ENCODE measurements at regions not wholly inside any gene's neighbourhood (a gene's known extent, or its start where the extent isn't known, plus 50 kb on each side); places are given as distances from the start of the nearest gene placed in this dataset.

DNA sequence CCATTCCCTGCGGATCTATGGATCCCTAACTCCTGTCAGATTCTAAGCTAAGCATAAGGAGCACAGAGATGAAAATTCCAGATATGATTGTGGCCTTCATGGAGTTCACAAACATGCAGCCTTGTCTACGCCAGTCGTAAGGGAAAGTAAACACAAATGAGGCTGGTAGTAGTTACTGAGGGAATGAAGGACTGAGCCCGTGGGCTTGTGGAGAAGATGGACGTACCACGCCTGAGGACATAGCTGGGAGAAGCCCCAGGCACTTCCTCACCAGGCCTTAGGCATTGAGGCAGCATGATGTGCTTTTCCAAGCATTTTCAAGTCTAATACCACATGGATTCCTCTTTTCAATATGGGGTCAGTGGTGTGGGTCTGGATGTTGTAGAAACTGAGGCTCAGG lies 515.2 kb downstream of the BCL11B start:
- no peak for DNase-seq
- no peaks in the 10 kb centered on the region; the same call in none of the 2 replicates for H3K27me3 Mint-ChIP-seq (ENCODE audit: insufficient read depth)
- H3K36me3 Mint-ChIP-seq (ENCODE audit: low read depth), result no peaks in the 10 kb centered on the region; the same call in 1 of the 2 replicates
- no peaks in the 10 kb centered on the region for H3K4me1 Mint-ChIP-seq (ENCODE audit: low read depth)
- no peak overlapping the region for H3K4me3 Mint-ChIP-seq
- H3K27ac Mint-ChIP-seq, result no peak overlapping the region
- TF ChIP-seq, protein P1, sequence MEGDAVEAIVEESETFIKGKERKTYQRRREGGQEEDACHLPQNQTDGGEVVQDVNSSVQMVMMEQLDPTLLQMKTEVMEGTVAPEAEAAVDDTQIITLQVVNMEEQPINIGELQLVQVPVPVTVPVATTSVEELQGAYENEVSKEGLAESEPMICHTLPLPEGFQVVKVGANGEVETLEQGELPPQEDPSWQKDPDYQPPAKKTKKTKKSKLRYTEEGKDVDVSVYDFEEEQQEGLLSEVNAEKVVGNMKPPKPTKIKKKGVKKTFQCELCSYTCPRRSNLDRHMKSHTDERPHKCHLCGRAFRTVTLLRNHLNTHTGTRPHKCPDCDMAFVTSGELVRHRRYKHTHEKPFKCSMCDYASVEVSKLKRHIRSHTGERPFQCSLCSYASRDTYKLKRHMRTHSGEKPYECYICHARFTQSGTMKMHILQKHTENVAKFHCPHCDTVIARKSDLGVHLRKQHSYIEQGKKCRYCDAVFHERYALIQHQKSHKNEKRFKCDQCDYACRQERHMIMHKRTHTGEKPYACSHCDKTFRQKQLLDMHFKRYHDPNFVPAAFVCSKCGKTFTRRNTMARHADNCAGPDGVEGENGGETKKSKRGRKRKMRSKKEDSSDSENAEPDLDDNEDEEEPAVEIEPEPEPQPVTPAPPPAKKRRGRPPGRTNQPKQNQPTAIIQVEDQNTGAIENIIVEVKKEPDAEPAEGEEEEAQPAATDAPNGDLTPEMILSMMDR (IDR thresholded peaks at IDR 0.05), result no peak
- peaks cover 70% of the 10 kb centered on the region for H3K9me3 Mint-ChIP-seq

DNA sequence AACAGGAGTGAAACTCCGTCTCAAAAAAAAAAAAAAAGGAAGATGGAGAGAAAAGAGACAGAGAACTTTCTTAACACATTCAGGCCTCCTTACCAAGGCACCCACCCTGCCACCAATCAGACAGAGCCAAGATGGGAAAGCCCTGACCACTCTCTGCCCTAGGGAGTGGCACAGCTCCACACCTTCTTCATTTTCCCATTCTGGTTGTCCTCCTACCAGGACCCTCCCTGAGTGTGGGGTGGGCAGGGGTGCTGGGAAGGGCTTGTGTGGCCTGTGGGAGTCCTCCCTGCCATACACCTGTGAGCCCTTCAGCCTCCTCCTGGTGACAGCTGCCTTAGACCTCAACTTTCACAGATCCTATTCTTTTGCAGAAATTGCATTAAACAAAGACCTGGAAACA lies 513.6 kb downstream of the BCL11B start:
- peaks cover 71% of the 10 kb centered on the region for H3K9me3 Mint-ChIP-seq
- no peaks in the 10 kb centered on the region for H3K4me1 Mint-ChIP-seq (ENCODE audit: low read depth)
- TF ChIP-seq, protein P1 (IDR thresholded peaks at IDR 0.05), result no peak
- no peak for DNase-seq
- no peaks in the 10 kb centered on the region; the same call in none of the 2 replicates for H3K27me3 Mint-ChIP-seq (ENCODE audit: insufficient read depth)
- H3K36me3 Mint-ChIP-seq (ENCODE audit: low read depth), result peaks cover 6% of the 10 kb centered on the region; the same call in 1 of the 2 replicates
- no peak overlapping the region for H3K27ac Mint-ChIP-seq
- no peak overlapping the region for H3K4me3 Mint-ChIP-seq

DNA sequence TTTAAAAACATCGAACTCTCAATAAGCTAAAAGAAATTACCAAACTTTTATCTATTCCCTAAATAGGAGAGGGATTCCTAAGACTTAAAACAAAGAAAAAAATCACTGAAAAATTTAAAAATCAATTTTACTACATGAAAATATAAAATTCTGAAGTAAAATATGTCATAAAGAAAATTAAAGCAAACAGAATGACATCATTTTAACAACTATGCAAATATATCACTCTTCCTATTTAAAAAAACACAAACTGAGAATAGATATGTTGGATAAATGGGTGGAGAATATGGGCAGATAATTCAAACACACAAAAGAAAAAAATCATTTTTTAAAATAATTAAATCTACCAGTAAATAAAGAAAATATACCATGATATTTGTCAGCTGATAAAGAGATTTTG lies 510.0 kb downstream of the BCL11B start:
- H3K4me1 Mint-ChIP-seq (ENCODE audit: low read depth), result no peaks in the 10 kb centered on the region
- H3K9me3 Mint-ChIP-seq, result peaks cover 63% of the 10 kb centered on the region
- TF ChIP-seq, protein P1 (IDR thresholded peaks at IDR 0.05), result no peak
- H3K27ac Mint-ChIP-seq, result no peak overlapping the region
- peaks cover 6% of the 10 kb centered on the region; the same call in 1 of the 2 replicates for H3K36me3 Mint-ChIP-seq (ENCODE audit: low read depth)
- peaks cover 1% of the 10 kb centered on the region for H3K27me3 Mint-ChIP-seq (ENCODE audit: insufficient read depth)
- DNase-seq, result no peak
- no peak overlapping the region for H3K4me3 Mint-ChIP-seq

DNA sequence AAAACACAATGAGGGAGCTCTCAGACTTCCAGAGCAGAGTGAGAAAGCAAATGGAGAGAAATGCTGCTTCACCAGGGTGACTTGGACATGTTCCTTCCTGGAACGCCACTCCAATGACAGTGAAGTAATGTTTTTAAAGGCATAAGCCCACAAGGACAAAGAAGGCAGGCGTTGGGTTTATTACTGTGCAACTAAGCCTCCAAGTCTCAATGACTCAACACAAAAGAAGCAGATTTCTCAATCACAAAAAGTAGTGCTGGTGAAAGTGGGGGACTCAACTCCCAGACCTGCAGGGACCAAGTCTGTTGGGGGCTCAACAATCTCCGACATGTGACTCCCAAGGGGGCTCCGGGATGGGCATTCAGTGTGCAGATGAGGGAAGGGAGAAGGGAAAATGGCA lies 505.2 kb downstream of the BCL11B start:
- peaks cover 2% of the 10 kb centered on the region; the same call in 1 of the 2 replicates for H3K27me3 Mint-ChIP-seq (ENCODE audit: insufficient read depth)
- no peaks in the 10 kb centered on the region for H3K4me1 Mint-ChIP-seq (ENCODE audit: low read depth)
- H3K9me3 Mint-ChIP-seq, result peaks cover 57% of the 10 kb centered on the region
- no peak overlapping the region for H3K4me3 Mint-ChIP-seq
- peaks cover 6% of the 10 kb centered on the region; the same call in 1 of the 2 replicates for H3K36me3 Mint-ChIP-seq (ENCODE audit: low read depth)
- no peak overlapping the region for H3K27ac Mint-ChIP-seq
- no peak for DNase-seq
- TF ChIP-seq, protein P1 (IDR thresholded peaks at IDR 0.05), result no peak

DNA sequence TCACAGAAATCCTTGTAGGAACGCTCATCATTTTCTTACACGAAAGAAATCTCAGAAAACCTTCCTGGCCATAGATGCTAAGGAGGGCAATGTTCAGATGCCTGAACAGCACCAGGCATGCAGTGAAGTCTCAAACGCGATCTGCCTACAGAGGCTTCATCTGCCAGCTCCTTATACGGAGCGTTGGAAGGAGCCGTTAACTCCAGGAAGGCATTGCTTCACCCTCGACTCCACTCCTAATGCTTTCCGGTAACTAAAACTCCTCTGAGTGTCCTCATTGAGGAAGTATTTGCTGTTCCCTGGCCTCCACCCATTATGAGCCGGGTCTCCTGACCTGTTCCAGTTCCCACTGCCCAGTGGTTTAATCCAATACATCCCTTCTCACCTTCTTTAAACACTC lies 502.7 kb downstream of the BCL11B start:
- Mint-ChIP-seq H3K4me3 (no peak overlapping the region), H3K27ac (no peak overlapping the region), H3K27me3 (ENCODE audit: insufficient read depth) (peaks cover 2% of the 10 kb centered on the region), H3K4me1 (ENCODE audit: low read depth) (no peaks in the 10 kb centered on the region), H3K9me3 (peaks cover 59% of the 10 kb centered on the region), H3K36me3 (ENCODE audit: low read depth) (no peaks in the 10 kb centered on the region; the same call in 1 of the 2 replicates)
- TF ChIP-seq, protein P1 (IDR thresholded peaks at IDR 0.05), result no peak
- DNase-seq, result no peak

DNA sequence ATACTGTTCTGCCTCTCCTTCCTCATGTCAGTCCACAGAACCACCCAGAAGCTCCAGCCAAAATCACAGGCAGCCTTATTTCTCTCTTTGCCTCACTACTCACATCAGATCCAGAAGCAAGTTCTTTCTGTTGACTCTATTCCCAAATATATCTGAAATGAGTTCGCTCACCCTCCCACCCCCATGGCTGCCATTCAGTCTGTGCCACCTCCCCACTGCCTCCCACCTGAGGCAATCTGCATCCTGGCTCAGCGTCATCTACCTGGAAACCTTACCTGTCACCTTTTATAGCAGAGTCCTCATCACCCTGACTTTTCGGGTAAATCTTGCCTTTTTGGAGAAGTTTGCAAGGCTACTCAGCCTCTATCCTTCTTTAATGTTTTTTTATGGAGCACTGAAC lies 501.8 kb downstream of the BCL11B start:
- Mint-ChIP-seq H3K9me3 (peaks cover 63% of the 10 kb centered on the region), H3K4me3 (no peak overlapping the region), H3K4me1 (ENCODE audit: low read depth) (no peaks in the 10 kb centered on the region), H3K27me3 (ENCODE audit: insufficient read depth) (peaks cover 2% of the 10 kb centered on the region), H3K27ac (no peak overlapping the region), H3K36me3 (ENCODE audit: low read depth) (no peaks in the 10 kb centered on the region; the same call in 1 of the 2 replicates)
- TF ChIP-seq, protein P1 (IDR thresholded peaks at IDR 0.05), result no peak
- no peak for DNase-seq
